HepG2 (cell line): ENCODE measurements at regions not wholly inside any gene's neighbourhood (a gene's known extent, or its start where the extent isn't known, plus 50 kb on each side); places are given as distances from the start of the nearest gene placed in this dataset.

Source experiments
- ATAC-seq: fragments of 200-7000 bp; cut with Tn5 transposase; 3 replicates; pipeline ENCODE4 v1.9.1; 2020; ENCODE audit warnings: mild to moderate bottlenecking, moderate library complexity
- BruUV-seq: library from RNA; stranded (reverse); fragments of 400-500 nt; replicated peaks from 2 replicates; lab custom pipeline; 2021; lab: Mats Ljungman, UMichigan
- CTCF ChIA-PET: fragments of 300-600 bp; formaldehyde crosslinking; extraction: SDS; loops from one replicate; lab custom pipeline; 2021; ENCODE audit warnings: low total read pairs, inconsistent platforms, low intra/inter-chr PET ratio; lab: Yijun Ruan, JAX
- POLR2A ChIA-PET: fragments of 350-600 bp; sonication (Branson Sonifier 250); formaldehyde crosslinking; loops from one replicate; lab custom pipeline; 2020; ENCODE audit warnings: antibody characterized with exemption, inconsistent platforms; lab: Yijun Ruan, JAX
- DNase-seq: peaks from one replicate; pipeline ENCODE4 v3.0.0-alpha.2; 2015; ENCODE audit warnings: low spot score
- FAIRE-seq: peaks from 3 replicates; lab custom pipeline; 2011; peaks lifted over from hg19 to GRCh38; lab: Jason Lieb, UNC
- H2AFZ ChIP-seq: one replicate; pipeline ENCODE4 v1.6.1; 2011; ENCODE audit warnings: low read length, inconsistent platforms
- H3K27ac ChIP-seq: fragments of 300-600 bp; 3 replicates; pipeline ENCODE4 v1.8.0; 2011; ENCODE audit warnings: mixed run types, mild to moderate bottlenecking, mixed read lengths, low read length, inconsistent platforms; ENCODE audit not compliant: insufficient read depth; ENCODE audit errors: extremely low read length
- H3K27me3 ChIP-seq, 2 experiments: fragments of 200-600 bp in 1 of 2; 2 replicates in 1 of 2; 3 replicates in 1 of 2; pipeline versions ENCODE4 v1.6.0 to v1.8.0; 2011; ENCODE audit warnings: low read length in 2 of 2, mild to moderate bottlenecking in 2 of 2, moderate library complexity in 2 of 2, inconsistent platforms in 1 of 2; ENCODE audit not compliant: insufficient read depth in 2 of 2, control insufficient read depth in 1 of 2
- H3K36me3 ChIP-seq, 2 experiments: fragments of 200-600 bp in 1 of 2; replicated peaks in 1 of 2; 2 replicates in 1 of 2; 3 replicates in 1 of 2; pipeline versions ENCODE4 v1.5.1 to v1.8.0; 2011; ENCODE audit warnings: low read length in 2 of 2, inconsistent platforms in 1 of 2; ENCODE audit not compliant: insufficient read depth in 2 of 2, control insufficient read depth in 1 of 2
- H3K4me1 ChIP-seq: 2 replicates; pipeline ENCODE4 v1.5.1; 2012; ENCODE audit warnings: low read length, inconsistent platforms; ENCODE audit not compliant: insufficient read depth
- H3K4me2 ChIP-seq: 2 replicates; pipeline ENCODE4 v1.6.0; 2011; ENCODE audit warnings: low read depth, low read length, inconsistent platforms
- H3K4me3 ChIP-seq, 3 experiments: fragments of 200-600 bp in 1 of 3; sonication (generic), shearing (Covaris generic) in 1 of 3; replicated peaks in 1 of 3; 2 replicates each; pipeline ENCODE4 v1.5.1; 2011 to 2016; ENCODE audit warnings: low read length in 3 of 3, inconsistent platforms in 2 of 3, low read depth in 2 of 3, mild to moderate bottlenecking in 2 of 3, control low read depth in 1 of 3, mixed read lengths in 1 of 3; ENCODE audit not compliant: insufficient read depth in 1 of 3
- H3K79me2 ChIP-seq: one replicate; pipeline ENCODE4 v1.6.1; 2011; ENCODE audit warnings: low read length, inconsistent platforms; ENCODE audit not compliant: insufficient read depth
- H3K9ac ChIP-seq: 2 replicates; pipeline ENCODE4 v1.6.0; 2011; ENCODE audit warnings: mild to moderate bottlenecking, low read depth, low read length, inconsistent platforms; ENCODE audit not compliant: insufficient read depth
- H3K9me3 ChIP-seq: 2 replicates; pipeline ENCODE4 v1.5.1; 2012; ENCODE audit warnings: mild to moderate bottlenecking, low read length
- H4K20me1 ChIP-seq: 2 replicates; pipeline ENCODE4 v1.6.0; 2011; ENCODE audit warnings: inconsistent platforms, mild to moderate bottlenecking, low read length, moderate library complexity; ENCODE audit not compliant: insufficient read depth
- ATF1 ChIP-seq: IDR thresholded peaks from 2 replicates; pipeline ENCODE4 v1.6.1; 2016; ENCODE audit warnings: mild to moderate bottlenecking, control low read depth
- BRD4 ChIP-seq: sonication (generic); formaldehyde crosslinking; IDR thresholded peaks from 2 replicates; pipeline ENCODE4 v1.4.0; 2020; ENCODE audit warnings: missing genetic modification reagents
- CAMTA2 ChIP-seq: sonication (generic); formaldehyde crosslinking; IDR thresholded peaks from 2 replicates; pipeline ENCODE4 v1.4.0; 2020; ENCODE audit warnings: mild to moderate bottlenecking, missing genetic modification reagents, borderline replicate concordance
- CREB1 ChIP-seq, 2 experiments: fragments of 450-650 bp in 1 of 2; IDR thresholded peaks; 2 replicates each; pipeline ENCODE4 v1.6.1; 2016 to 2017; ENCODE audit warnings: control low read depth in 1 of 2, mild to moderate bottlenecking in 1 of 2, missing compliant biosample characterization in 1 of 2, missing genetic modification characterization in 1 of 2
- ELF3 ChIP-seq: IDR thresholded peaks from 2 replicates; pipeline ENCODE4 v1.6.1; 2016; ENCODE audit warnings: missing genetic modification reagents, missing compliant biosample characterization
- ERF ChIP-seq: IDR thresholded peaks from 2 replicates; pipeline ENCODE4 v1.6.1; 2018; ENCODE audit warnings: missing biosample characterization, missing genetic modification reagents
- HOXA3 ChIP-seq: sonication (generic); formaldehyde crosslinking; IDR thresholded peaks from 2 replicates; pipeline ENCODE4 v1.5.0; 2020; ENCODE audit warnings: missing genetic modification reagents
- MATR3 ChIP-seq: sonication (generic); formaldehyde crosslinking; IDR thresholded peaks from 2 replicates; pipeline ENCODE4 v1.4.0; 2020; ENCODE audit warnings: missing genetic modification reagents
- MBD4 ChIP-seq: IDR thresholded peaks from 2 replicates; pipeline ENCODE4 v1.6.1; 2012; ENCODE audit warnings: low read length, inconsistent platforms, borderline replicate concordance
- MTA1 ChIP-seq: sonication (generic); formaldehyde crosslinking; IDR thresholded peaks from 2 replicates; pipeline ENCODE4 v1.4.0; 2020; ENCODE audit warnings: missing genetic modification reagents, mild to moderate bottlenecking, borderline replicate concordance
- NFE2L1 ChIP-seq: sonication (generic); formaldehyde crosslinking; IDR thresholded peaks from 2 replicates; pipeline ENCODE4 v1.4.0; 2020; ENCODE audit warnings: missing genetic modification reagents, mild to moderate bottlenecking, borderline replicate concordance
- NR1H2 ChIP-seq: sonication (generic); formaldehyde crosslinking; IDR thresholded peaks from 2 replicates; pipeline ENCODE4 v1.8.1; 2022; ENCODE audit warnings: low read depth, missing genetic modification reagents, borderline replicate concordance
- PREB ChIP-seq: sonication (generic); formaldehyde crosslinking; IDR thresholded peaks from 2 replicates; pipeline ENCODE4 v1.4.0; 2020; ENCODE audit warnings: missing genetic modification reagents
- SP140L ChIP-seq: sonication (generic); formaldehyde crosslinking; IDR thresholded peaks from 2 replicates; pipeline ENCODE4 v1.4.0; 2020; ENCODE audit warnings: missing genetic modification reagents, borderline replicate concordance
- STAG1 ChIP-seq: sonication (generic); formaldehyde crosslinking; IDR thresholded peaks from 2 replicates; pipeline ENCODE4 v1.4.0; 2020; ENCODE audit warnings: missing genetic modification reagents
- TBX2 ChIP-seq: sonication (generic); formaldehyde crosslinking; IDR thresholded peaks from 2 replicates; pipeline ENCODE4 v1.5.0; 2020; ENCODE audit warnings: missing genetic modification reagents, mild to moderate bottlenecking, borderline replicate concordance
- TERF1 ChIP-seq: sonication (generic); formaldehyde crosslinking; IDR thresholded peaks from 2 replicates; pipeline ENCODE4 v1.8.0; 2022; ENCODE audit warnings: mild to moderate bottlenecking, missing genetic modification reagents, moderate library complexity
- THAP7 ChIP-seq: sonication (generic); formaldehyde crosslinking; IDR thresholded peaks from 2 replicates; pipeline ENCODE4 v1.8.1; 2023; ENCODE audit warnings: mild to moderate bottlenecking, missing genetic modification reagents
- ZNF292 ChIP-seq: sonication (generic); formaldehyde crosslinking; IDR thresholded peaks from 2 replicates; pipeline ENCODE4 v1.8.1; 2022; ENCODE audit warnings: mild to moderate bottlenecking, low read depth, missing genetic modification reagents, borderline replicate concordance
- ZNF30 ChIP-seq: sonication (generic); formaldehyde crosslinking; IDR thresholded peaks from 2 replicates; pipeline ENCODE4 v1.5.0; 2020; ENCODE audit warnings: mild to moderate bottlenecking, missing genetic modification reagents
- ZNF337 ChIP-seq: sonication (generic); formaldehyde crosslinking; IDR thresholded peaks from 2 replicates; pipeline ENCODE4 v1.5.1; 2020; ENCODE audit warnings: missing genetic modification reagents, low read depth, mild to moderate bottlenecking, borderline replicate concordance
- ZNF367 ChIP-seq: sonication (generic); formaldehyde crosslinking; IDR thresholded peaks from 2 replicates; pipeline ENCODE4 v1.4.0; 2020; ENCODE audit warnings: missing genetic modification reagents, borderline replicate concordance
- ZNF816 ChIP-seq: sonication (generic); formaldehyde crosslinking; IDR thresholded peaks from 2 replicates; pipeline ENCODE4 v1.8.0; 2022; ENCODE audit warnings: missing genetic modification reagents, mild to moderate bottlenecking, borderline replicate concordance
- WGBS: methylation state at CpG from one replicate; pipeline ENCODE4 v1.1.6; 2017; ENCODE audit warnings: low lambda C conversion rate; 5-methylcytosine and 5-hydroxymethylcytosine counted together
- in situ Hi-C: cut with HindIII; loops from 2 replicates; pipeline ENCODE4 v1.10.0; 2017; ENCODE audit warnings: low pct_unique_long_range_greater_than_20kb; ENCODE audit not compliant: extremely low pct_ligation_motif_present
- intact Hi-C: fragments of 100-400 bp; cut with micrococcal nuclease; formaldehyde crosslinking; loops from one replicate; pipeline ENCODE4 v1.10.0; 2022; ENCODE audit not compliant: unreplicated experiment

- peak; percentile 60 for FAIRE-seq
- no peaks in the 10 kb centered on the region for H3K9me3 ChIP-seq
- peak; percentile 84 for DNase-seq
- in situ Hi-C loops (loop anchor here (5.0 to 25.0 kb wide), 3 partner anchors 372 to 699 kb away; partner anchors contain the start of genes ELL2 and RFESD), intact Hi-C loops (loop anchor here (1.0 to 10.0 kb wide), 7 partner anchors 91 to 479 kb away; partner anchors contain the start of gene ELL2)
- H3K79me2 ChIP-seq, result no peaks in the 10 kb centered on the region
- H3K4me3 ChIP-seq, result peak overlapping the region in 1 of 3 experiments; percentile 28; a peak in 1 of 6 replicates
- H3K27ac ChIP-seq, result peak overlapping the region; percentile 25
- POLR2A ChIA-PET, result interaction anchor here (1.1 to 5.0 kb wide), 9 partner anchors 149 to 479 kb away, joined by 3 to 19 read pairs (median 5); no protein-coding TSS in a partner anchor
- H3K9ac ChIP-seq, result no peak overlapping the region; the same call in 1 of the 2 replicates
- no TSS peak for BruUV-seq
- CTCF ChIA-PET, result interaction anchor here (1.3 to 1.6 kb wide), 2 partner anchors 376 to 444 kb away, joined by 3 to 8 read pairs; partner anchors contain the start of gene ELL2
- peaks cover 71% of the 10 kb centered on the region for H3K4me1 ChIP-seq
- no peaks in the 10 kb centered on the region for H3K27me3 ChIP-seq
- H3K4me2 ChIP-seq, result peak overlapping the region; percentile 40
- H3K36me3 ChIP-seq, result no peaks in the 10 kb centered on the region
- no peaks in the 10 kb centered on the region for H4K20me1 ChIP-seq
- peak; percentile 90 for ATAC-seq
- H2AFZ ChIP-seq, result no peak overlapping the region
- WGBS, result 22% methylated on average over 6 of the region's 6 CpGs
- TF ChIP-seq ZNF292 (CRISPR knock-in tag), result no peak
- TF ChIP-seq SP140L (CRISPR knock-in tag), result no peak
- TF ChIP-seq MATR3 (CRISPR knock-in tag), result no peak
- TF ChIP-seq MBD4, result no peak
- TF ChIP-seq MTA1, result no peak
- TF ChIP-seq CAMTA2, result no peak
- TF ChIP-seq ELF3, result peak; percentile 41; the same call in 1 of the 2 replicates
- no peak for TF ChIP-seq NR1H2 (CRISPR knock-in tag)
- TF ChIP-seq ZNF367, result no peak
- no peak for TF ChIP-seq NFE2L1 (CRISPR knock-in tag)
- TF ChIP-seq ATF1 (CRISPR knock-in tag), result no peak
- TF ChIP-seq THAP7 (CRISPR knock-in tag), result no peak
- TF ChIP-seq BRD4 (CRISPR knock-in tag), result no peak
- TF ChIP-seq ERF (CRISPR knock-in tag), result no peak
- no peak for TF ChIP-seq PREB (CRISPR knock-in tag)
- no peak for TF ChIP-seq CREB1 (IDR thresholded peaks at IDR 0.05)
- TF ChIP-seq CREB1 (CRISPR knock-in tag; IDR thresholded peaks at IDR 0.05), result peak; percentile 42; the same call in 1 of the 2 replicates
- no peak for TF ChIP-seq TERF1
- TF ChIP-seq HOXA3 (CRISPR knock-in tag), result no peak
- no peak for TF ChIP-seq ZNF30
- TF ChIP-seq STAG1 (CRISPR knock-in tag), result peak; percentile 96
- TF ChIP-seq ZNF816 (CRISPR knock-in tag), result no peak
- TF ChIP-seq TBX2 (CRISPR knock-in tag), result 0 out of 2 replicates have a peak, but pooled peaks have one; percentile 22
- TF ChIP-seq ZNF337 (CRISPR knock-in tag), result no peak
These were observed 96.6 kb downstream of the PCSK1 start for GRCh38 chr5:96336351-96336985.
